ENCODE measurements at regions not wholly inside any gene's neighbourhood (a gene's known extent, or its start where the extent isn't known, plus 50 kb on each side); places are given as distances from the start of the nearest gene placed in this dataset.

GRCh38 chr9:30250872-30251271 lies 2133.6 kb upstream of the ACO1 start:
- no peak for TF ChIP-seq ZNF280D (tag by site-specific recombination; IDR thresholded peaks at IDR 0.05)
- TF ChIP-seq RBAK (tag by site-specific recombination; IDR thresholded peaks at IDR 0.05) = no peak
- no peak for TF ChIP-seq CTCF (tag by site-specific recombination; IDR thresholded peaks at IDR 0.05)
- no peak for TF ChIP-seq ZNF274 (IDR thresholded peaks at IDR 0.05; ENCODE audit: low read length)
- no peak for TF ChIP-seq ZNF274 (tag by site-specific recombination; IDR thresholded peaks at IDR 0.05; ENCODE audit: borderline replicate concordance)
- no peak for TF ChIP-seq ZNF624 (tag by site-specific recombination; IDR thresholded peaks at IDR 0.05)
- TF ChIP-seq ZNF398 (tag by site-specific recombination; IDR thresholded peaks at IDR 0.05) = no peak

Measured in HEK293 (cell line).